Astrocyte (in vitro differentiated cells and primary cell): ENCODE measurements at regions not wholly inside any gene's neighbourhood (a gene's known extent, or its start where the extent isn't known, plus 50 kb on each side); places are given as distances from the start of the nearest gene placed in this dataset.

ENCODE experiments used
- DNase-seq: peaks from one replicate; pipeline ENCODE4 v3.0.0-alpha.2; 2010; ENCODE audit warnings: low read depth
- FAIRE-seq: peaks from 2 replicates; lab custom pipeline; 2011; peaks lifted over from hg19 to GRCh38; lab: Jason Lieb, UNC
- H2AFZ ChIP-seq: 2 replicates; pipeline ENCODE4 v1.6.0; 2012; ENCODE audit warnings: low read depth, low read length, inconsistent platforms
- H3K27ac ChIP-seq: 2 replicates; pipeline ENCODE4 v1.5.1; 2011; ENCODE audit warnings: low read depth, low read length, inconsistent platforms
- H3K27me3 ChIP-seq: 2 replicates; pipeline ENCODE4 v1.6.0; 2011; ENCODE audit warnings: low read length, inconsistent platforms; ENCODE audit not compliant: insufficient read depth
- H3K36me3 ChIP-seq: 2 replicates; pipeline ENCODE4 v1.5.1; 2011; ENCODE audit warnings: low read length, inconsistent platforms; ENCODE audit not compliant: insufficient read depth
- H3K4me1 ChIP-seq: 2 replicates; pipeline ENCODE4 v1.5.1; 2011; ENCODE audit warnings: low read length, inconsistent platforms; ENCODE audit not compliant: insufficient read depth
- H3K4me2 ChIP-seq: 2 replicates; pipeline ENCODE4 v1.6.0; 2012; ENCODE audit warnings: low read length, inconsistent platforms
- H3K4me3 ChIP-seq: 2 replicates; pipeline ENCODE4 v1.5.1; 2011; ENCODE audit warnings: low read depth, mild to moderate bottlenecking, low read length, inconsistent platforms; ENCODE audit not compliant: insufficient read depth
- H3K79me2 ChIP-seq: 2 replicates; pipeline ENCODE4 v1.6.0; 2012; ENCODE audit warnings: mild to moderate bottlenecking, low read length, inconsistent platforms; ENCODE audit not compliant: insufficient read depth
- H3K9ac ChIP-seq: 2 replicates; pipeline ENCODE4 v1.6.0; 2012; ENCODE audit warnings: mild to moderate bottlenecking, low read length, inconsistent platforms
- H3K9me3 ChIP-seq: 2 replicates; pipeline ENCODE4 v1.5.1; 2012; ENCODE audit warnings: low read depth, mild to moderate bottlenecking, low read length, inconsistent platforms; ENCODE audit not compliant: insufficient read depth
- H4K20me1 ChIP-seq: 2 replicates; pipeline ENCODE4 v1.6.0; 2012; ENCODE audit warnings: low read length, inconsistent platforms; ENCODE audit not compliant: insufficient read depth
- H3K27ac Mint-ChIP-seq: one replicate; pipeline ENCODE4 v1.8.0; 2021; ENCODE audit warnings: mild to moderate bottlenecking, mixed read lengths; ENCODE audit not compliant: unreplicated experiment
- H3K27me3 Mint-ChIP-seq: one replicate; pipeline ENCODE4 v1.8.0; 2021; ENCODE audit warnings: low read depth, mixed read lengths; ENCODE audit not compliant: unreplicated experiment
- H3K36me3 Mint-ChIP-seq: one replicate; pipeline ENCODE4 v1.8.0; 2021; ENCODE audit warnings: low read depth, mixed read lengths; ENCODE audit not compliant: unreplicated experiment
- H3K4me1 Mint-ChIP-seq: one replicate; pipeline ENCODE4 v1.8.0; 2021; ENCODE audit warnings: low read depth, mixed read lengths; ENCODE audit not compliant: unreplicated experiment
- H3K4me3 Mint-ChIP-seq: one replicate; pipeline ENCODE4 v1.8.0; 2021; ENCODE audit warnings: mild to moderate bottlenecking, moderate library complexity, mixed read lengths; ENCODE audit not compliant: unreplicated experiment
- H3K9me3 Mint-ChIP-seq: one replicate; pipeline ENCODE4 v1.8.0; 2021; ENCODE audit warnings: mild to moderate bottlenecking, mixed read lengths; ENCODE audit not compliant: unreplicated experiment
- CTCF ChIP-seq: IDR thresholded peaks from 2 replicates; pipeline ENCODE4 v1.5.1; 2011; ENCODE audit warnings: low read depth, mild to moderate bottlenecking, inconsistent platforms, low read length, moderate library complexity; ENCODE audit not compliant: insufficient read depth
- EZH2 ChIP-seq: IDR thresholded peaks from 2 replicates; pipeline ENCODE4 v1.6.1; 2012; ENCODE audit warnings: mild to moderate bottlenecking, low read length, inconsistent platforms; ENCODE audit not compliant: insufficient read depth

- DNase-seq (peak; percentile 82), FAIRE-seq (no peak)
- H2AFZ ChIP-seq: peak overlapping the region; percentile 26
- no peaks in the 10 kb centered on the region for H3K9me3 ChIP-seq
- no peaks in the 10 kb centered on the region for H3K79me2 ChIP-seq
- TF ChIP-seq EZH2 (no peak), CTCF (no peak)
- Mint-ChIP-seq H3K27ac (no peak overlapping the region), H3K9me3 (peaks cover 4% of the 10 kb centered on the region), H3K27me3 (no peaks in the 10 kb centered on the region), H3K4me1 (peaks cover 19% of the 10 kb centered on the region), H3K4me3 (no peak overlapping the region), H3K36me3 (no peaks in the 10 kb centered on the region)
- H3K4me1 ChIP-seq: peaks cover 12% of the 10 kb centered on the region
- H3K36me3 ChIP-seq: no peaks in the 10 kb centered on the region
- no peaks in the 10 kb centered on the region for H3K27me3 ChIP-seq
- no peaks in the 10 kb centered on the region for H4K20me1 ChIP-seq
- H3K4me2 ChIP-seq: peak overlapping the region; percentile 25
- no peak overlapping the region for H3K9ac ChIP-seq
- H3K4me3 ChIP-seq: no peak overlapping the region
- no peak overlapping the region for H3K27ac ChIP-seq
These were observed 182.5 kb upstream of the OSR1 start for GRCh38 chr2:19540739-19541525.

GRCh38 chr2:19538411-19538963, 180.1 kb upstream of the OSR1 start:
- H3K27me3 Mint-ChIP-seq: no peaks in the 10 kb centered on the region
- no peaks in the 10 kb centered on the region for H3K36me3 ChIP-seq
- peaks cover 12% of the 10 kb centered on the region for H3K4me1 ChIP-seq
- H3K4me1 Mint-ChIP-seq: peaks cover 22% of the 10 kb centered on the region
- no peaks in the 10 kb centered on the region for H3K9me3 ChIP-seq
- H3K9ac ChIP-seq: no peak overlapping the region
- no peak overlapping the region for H3K4me3 Mint-ChIP-seq
- no peaks in the 10 kb centered on the region for H4K20me1 ChIP-seq
- H2AFZ ChIP-seq: no peak overlapping the region
- FAIRE-seq: peak; percentile 92
- no peaks in the 10 kb centered on the region for H3K27me3 ChIP-seq
- H3K27ac ChIP-seq: peak overlapping the region; percentile 55
- peak overlapping the region; percentile 69 for H3K4me2 ChIP-seq
- no peaks in the 10 kb centered on the region for H3K36me3 Mint-ChIP-seq
- peaks cover 4% of the 10 kb centered on the region for H3K9me3 Mint-ChIP-seq
- H3K4me3 ChIP-seq: no peak overlapping the region
- H3K79me2 ChIP-seq: no peaks in the 10 kb centered on the region
- peak; percentile 98 for DNase-seq
- TF ChIP-seq EZH2 (no peak), CTCF (no peak)
- no peak overlapping the region for H3K27ac Mint-ChIP-seq

- H3K4me3 ChIP-seq: no peak overlapping the region
- H4K20me1 ChIP-seq: no peaks in the 10 kb centered on the region
- H3K4me2 ChIP-seq: no peak overlapping the region
- Mint-ChIP-seq H3K4me3 (no peak overlapping the region), H3K9me3 (peaks cover 4% of the 10 kb centered on the region), H3K27me3 (no peaks in the 10 kb centered on the region), H3K4me1 (peaks cover 27% of the 10 kb centered on the region), H3K36me3 (no peaks in the 10 kb centered on the region), H3K27ac (peak overlapping the region; percentile 38)
- H3K79me2 ChIP-seq: no peaks in the 10 kb centered on the region
- TF ChIP-seq CTCF: no peak
- no peak for TF ChIP-seq EZH2
- no peaks in the 10 kb centered on the region for H3K27me3 ChIP-seq
- no peak overlapping the region for H2AFZ ChIP-seq
- FAIRE-seq: no peak
- H3K9me3 ChIP-seq: no peaks in the 10 kb centered on the region
- H3K9ac ChIP-seq: no peak overlapping the region
- peaks cover 11% of the 10 kb centered on the region for H3K4me1 ChIP-seq
- no peak overlapping the region for H3K27ac ChIP-seq
- DNase-seq: no peak
- H3K36me3 ChIP-seq: no peaks in the 10 kb centered on the region
These were observed 177.7 kb upstream of the OSR1 start for GRCh38 chr2:19536136-19536535.
